Psoas muscle (tissue), 7 donors: ENCODE measurements at regions not wholly inside any gene's neighbourhood (a gene's known extent, or its start where the extent isn't known, plus 50 kb on each side); places are given as distances from the start of the nearest gene placed in this dataset.

ENCODE experiments used
- ATAC-seq, 4 donors: fragments of 200-7000 bp; cut with Tn5 transposase; one replicate each; pipeline ENCODE4 v1.9.1; 2020; ENCODE audit warnings: moderate library complexity in 3 of 4, mild to moderate bottlenecking in 2 of 4
- DNase-seq, 2 donors: peaks; one replicate each; pipeline ENCODE4 v3.0.0-alpha.2; 2020
- H3K27ac ChIP-seq: fragments of 200-600 bp; one replicate; pipeline ENCODE4 v1.8.0; 2022
- H3K27me3 ChIP-seq, 3 donors: fragments of 200-600 bp in 1 of 3; one replicate each; pipeline versions ENCODE4 v1.6.1 to v1.8.0; 2013 to 2022; ENCODE audit warnings: low read length in 2 of 3, mild to moderate bottlenecking in 2 of 3, moderate library complexity in 1 of 3; ENCODE audit not compliant: insufficient read depth in 3 of 3
- H3K36me3 ChIP-seq, 2 donors: fragments of 200-600 bp in 1 of 2; one replicate each; pipeline versions ENCODE4 v1.6.1 to v1.8.0; 2013 to 2022; ENCODE audit warnings: low read depth in 1 of 2, mild to moderate bottlenecking in 1 of 2, moderate library complexity in 1 of 2; ENCODE audit not compliant: insufficient read depth in 1 of 2
- H3K4me1 ChIP-seq: fragments of 200-600 bp; one replicate; pipeline ENCODE4 v1.8.0; 2022
- H3K4me3 ChIP-seq: fragments of 200-600 bp; one replicate; pipeline ENCODE4 v1.8.0; 2022; ENCODE audit warnings: mild to moderate bottlenecking
- H3K9me3 ChIP-seq: fragments of 200-600 bp; one replicate; pipeline ENCODE4 v1.8.0; 2022
- CTCF ChIP-seq: fragments of 200-600 bp; IDR thresholded peaks from one replicate; pipeline ENCODE4 v1.8.0; 2022; ENCODE audit warnings: antibody characterized with exemption
- WGBS, 3 donors: extraction: QIAGEN DNeasy Blood & Tissue Kit; methylation state at CpG; one replicate each; pipeline versions ENCODE4 v1.1.6 to v1.1.7; 2013; 5-methylcytosine and 5-hydroxymethylcytosine counted together
- intact Hi-C, 2 donors: fragments of 100-400 bp; cut with DNase I; formaldehyde crosslinking; loops; one replicate each; pipeline versions ENCODE4 v1.11.0 to v1.14.2; 2022
- donor health status: healthy with polysubstance abuse.
- donor health status: DM: no; HTN: no; CAD: no; lungs with moderate emphysema.
- donor health status: Bipolar disorder and iron deficiency.
- donor health status: healthy.
- donor health status: DM: yes; HTN: yes; CAD: no.
- donor health status: DM: no; HTN: no; CAD: no.
- donor health status: DM: yes; HTN: yes; CAD: no.

DNA sequence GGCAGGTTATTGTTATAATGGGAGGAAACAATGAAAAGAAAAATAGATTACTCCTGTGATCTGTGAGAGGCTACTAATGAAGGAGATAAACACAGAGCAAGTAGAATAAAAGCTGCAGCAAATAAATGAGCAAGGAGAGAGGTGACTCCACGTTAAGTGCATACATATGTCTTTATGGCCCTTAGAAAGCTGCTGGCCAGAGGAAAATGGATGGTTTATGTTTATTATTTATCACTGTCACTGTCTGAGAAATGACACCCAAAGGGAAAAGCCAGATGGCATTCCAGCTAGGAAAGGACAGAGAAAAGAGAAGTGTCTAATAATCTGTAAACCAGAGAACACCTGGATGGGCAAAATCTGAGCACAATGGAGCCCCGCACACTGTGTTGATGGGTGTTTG, 122.9 kb upstream of the DDX18 start:
- no peak for DNase-seq
- no peaks in the 10 kb centered on the region for H3K27me3 ChIP-seq
- H3K4me3 ChIP-seq, result no peak overlapping the region
- 64 to 69% (median 66%) methylated on average over 2 of the region's 2 CpGs for WGBS, 3 donors
- intact Hi-C loops, result no loop called here
- no peaks in the 10 kb centered on the region for H3K36me3 ChIP-seq
- no peaks in the 10 kb centered on the region for H3K9me3 ChIP-seq
- no peak for TF ChIP-seq CTCF
- no peak overlapping the region for H3K27ac ChIP-seq
- ATAC-seq, result no peak
- H3K4me1 ChIP-seq, result no peaks in the 10 kb centered on the region

- no peak for TF ChIP-seq CTCF
- 62 to 81% (median 65%) methylated on average over 5 of the region's 5 CpGs for WGBS, 3 donors
- no peaks in the 10 kb centered on the region for H3K9me3 ChIP-seq
These were observed 122.3 kb upstream of the DDX18 start for GRCh38 chr2:117692001-117692763.

GRCh38 chr2:117693154-117693553, 121.3 kb upstream of the DDX18 start:
- H3K9me3 ChIP-seq, result no peaks in the 10 kb centered on the region
- H3K36me3 ChIP-seq, result no peaks in the 10 kb centered on the region
- ATAC-seq, result no peak
- H3K4me1 ChIP-seq, result no peaks in the 10 kb centered on the region
- H3K27me3 ChIP-seq, result no peaks in the 10 kb centered on the region
- no peak for TF ChIP-seq CTCF
- intact Hi-C loops, result no loop called here
- DNase-seq, result no peak
- no peak overlapping the region for H3K27ac ChIP-seq
- no peak overlapping the region for H3K4me3 ChIP-seq
- WGBS, 3 donors, result 86 to 91% (median 88%) methylated on average over 4 of the region's 4 CpGs

More at GRCh38 chr2:117692001-117692763, 122.3 kb upstream of the DDX18 start:
- Histone ChIP-seq H3K27me3 (no peaks in the 10 kb centered on the region), H3K4me3 (no peak overlapping the region), H3K36me3 (no peaks in the 10 kb centered on the region), H3K4me1 (no peaks in the 10 kb centered on the region), H3K27ac (no peak overlapping the region)
- ATAC-seq (no peak), DNase-seq (no peak)
- intact Hi-C loops, result no loop called here

DNA sequence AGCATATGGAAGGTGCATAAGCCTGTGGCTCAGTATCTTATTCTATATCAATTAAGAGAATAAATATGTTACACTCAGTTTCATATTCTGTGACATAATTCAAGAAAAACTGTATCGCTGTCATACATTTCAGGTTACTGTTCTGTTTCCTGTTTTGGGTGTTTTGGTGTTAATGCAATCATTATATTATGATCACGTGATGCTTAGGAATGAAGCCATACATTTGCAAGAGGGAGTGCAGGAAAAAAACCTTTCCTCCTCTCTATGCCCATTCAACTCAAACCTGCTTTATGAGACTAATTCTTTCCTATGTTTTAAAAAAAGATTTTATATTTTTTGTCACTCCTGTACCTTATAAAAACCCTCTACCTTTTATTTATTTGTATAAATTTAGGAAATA, 120.8 kb upstream of the DDX18 start:
- Histone ChIP-seq H3K9me3 (no peaks in the 10 kb centered on the region), H3K36me3 (no peaks in the 10 kb centered on the region), H3K27me3 (no peaks in the 10 kb centered on the region), H3K4me3 (no peak overlapping the region), H3K4me1 (no peaks in the 10 kb centered on the region), H3K27ac (no peak overlapping the region)
- no peak for TF ChIP-seq CTCF
- ATAC-seq, result no peak
- DNase-seq, result no peak
- 76 to 79% (median 79%) methylated on average over 2 of the region's 2 CpGs for WGBS, 3 donors
- intact Hi-C loops, result no loop called here

- Histone ChIP-seq H3K4me3 (no peak overlapping the region), H3K27ac (no peak overlapping the region), H3K9me3 (no peaks in the 10 kb centered on the region), H3K36me3 (no peaks in the 10 kb centered on the region), H3K4me1 (no peaks in the 10 kb centered on the region), H3K27me3 (no peaks in the 10 kb centered on the region)
- 50 to 76% (median 71%) methylated on average over 4 of the region's 4 CpGs for WGBS, 3 donors
- DNase-seq (no peak), ATAC-seq (no peak)
- intact Hi-C loops, result no loop called here
- no peak for TF ChIP-seq CTCF
These were observed 116.2 kb upstream of the DDX18 start for GRCh38 chr2:117698287-117698686.
